ENCODE measurements at regions not wholly inside any gene's neighbourhood (a gene's known extent, or its start where the extent isn't known, plus 50 kb on each side); places are given as distances from the start of the nearest gene placed in this dataset.

GRCh38 chr5:92599217-92599810 lies 981.7 kb downstream of the NR2F1-AS1 start:
- no peak for DNase-seq

DNA sequence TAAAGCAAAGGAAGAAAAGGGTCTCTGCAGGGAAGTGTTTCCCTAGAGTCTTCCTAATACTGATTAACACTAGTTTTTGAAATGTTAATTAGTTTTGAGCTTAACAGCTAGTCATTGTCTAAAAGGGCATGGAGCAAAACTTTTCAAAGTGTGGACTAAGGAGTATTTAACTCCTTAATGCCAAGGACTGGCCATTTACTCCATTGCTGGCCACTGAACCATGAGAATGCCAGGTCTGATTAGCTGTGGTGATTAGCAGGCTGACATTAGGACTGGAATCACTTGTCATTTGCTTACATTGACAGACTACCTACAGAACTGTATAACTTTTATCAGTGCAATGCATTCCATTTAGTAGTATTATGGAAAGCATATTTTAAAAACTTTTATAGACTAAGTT lies 987.0 kb downstream of the NR2F1-AS1 start:
- DNase-seq: no peak

DNA sequence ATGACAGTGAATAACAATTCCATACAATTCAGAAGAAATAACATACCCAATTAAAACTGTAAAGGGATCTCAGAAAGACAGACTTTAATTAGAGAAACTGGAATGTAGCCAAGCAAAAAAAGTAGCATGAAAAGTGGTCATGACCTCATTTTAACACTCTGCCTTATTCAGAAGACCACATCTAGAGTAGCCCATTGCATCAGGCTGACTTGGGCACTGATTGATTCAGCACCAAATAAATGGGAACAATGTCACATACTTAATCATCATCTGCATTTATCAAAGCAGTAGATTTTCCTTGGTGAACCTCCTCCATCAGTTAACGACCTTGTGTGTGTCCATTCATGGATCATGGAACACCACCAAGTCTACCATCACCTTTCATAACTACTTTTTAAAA lies 992.1 kb downstream of the NR2F1-AS1 start:
- no peak for DNase-seq

DNA sequence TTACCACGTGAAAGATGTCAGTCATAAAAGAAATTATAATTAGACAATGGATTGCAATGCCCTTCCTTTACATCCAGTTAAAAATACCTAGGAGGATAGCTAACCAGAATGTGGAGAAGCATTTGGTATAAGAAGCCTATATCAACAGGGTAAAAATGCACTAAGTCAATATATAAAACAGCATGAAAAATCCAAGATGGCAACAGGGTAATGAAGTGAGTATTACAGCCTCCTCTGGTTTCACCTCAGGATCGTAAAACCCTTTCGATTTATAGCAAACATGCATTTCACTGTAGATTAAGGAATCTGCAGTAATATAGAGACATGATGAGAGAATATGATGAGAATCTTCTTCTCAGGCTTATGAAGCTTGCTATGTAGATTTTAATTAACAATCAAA lies 999.3 kb downstream of the NR2F1-AS1 start:
- DNase-seq: no peak

- no peak for DNase-seq
These were observed 999.8 kb downstream of the NR2F1-AS1 start for GRCh38 chr5:92581249-92581648.

DNA sequence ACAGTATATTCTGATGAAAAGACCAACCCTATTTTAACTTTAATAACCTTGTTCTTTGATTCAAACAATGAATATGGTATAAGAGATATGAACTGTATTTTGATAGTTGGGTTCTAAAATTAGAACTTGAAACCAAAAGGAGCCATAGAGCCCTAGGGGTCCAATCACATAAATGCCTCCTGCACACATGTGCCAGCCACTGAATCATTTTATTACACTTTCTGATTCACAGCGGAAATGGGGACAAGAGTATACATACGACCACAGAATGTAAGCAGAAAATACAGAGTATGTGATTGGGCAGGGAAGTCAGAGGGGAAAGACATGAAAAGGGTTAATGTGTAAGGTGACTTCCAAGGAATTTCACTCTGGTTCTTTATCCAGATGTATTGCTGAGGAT lies 1000.2 kb downstream of the NR2F1-AS1 start:
- DNase-seq: no peak

DNA sequence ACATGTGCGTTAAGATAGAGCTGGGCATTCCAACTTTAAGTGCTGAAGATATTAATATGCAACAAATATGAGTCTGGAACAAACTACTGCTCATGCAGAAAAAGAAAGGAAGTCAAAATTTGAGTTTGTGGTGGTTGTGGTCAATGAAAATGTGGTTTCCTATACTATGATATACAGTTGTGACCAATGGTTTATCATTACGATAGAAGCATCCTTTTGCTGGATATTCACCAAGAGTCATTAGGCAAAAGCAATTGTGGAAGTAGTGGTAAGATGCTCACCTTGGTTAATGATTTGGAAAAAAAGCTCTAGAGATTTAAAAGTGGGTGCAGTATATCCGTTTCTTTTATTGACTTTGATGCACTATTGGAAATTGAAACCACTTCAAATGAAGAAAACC lies 1007.0 kb downstream of the NR2F1-AS1 start:
- no peak for DNase-seq

- DNase-seq: no peak
These were observed 1012.5 kb downstream of the NR2F1-AS1 start for GRCh38 chr5:92568522-92568921.

- DNase-seq: no peak
These were observed 1013.1 kb downstream of the NR2F1-AS1 start for GRCh38 chr5:92567831-92568450.

- DNase-seq: no peak
These were observed 1014.8 kb downstream of the NR2F1-AS1 start for GRCh38 chr5:92566113-92566786.

GRCh38 chr5:92565673-92566072 lies 1015.3 kb downstream of the NR2F1-AS1 start:
- DNase-seq: no peak

- no peak for DNase-seq
These were observed 1019.0 kb downstream of the NR2F1-AS1 start for GRCh38 chr5:92562065-92562464.

DNA sequence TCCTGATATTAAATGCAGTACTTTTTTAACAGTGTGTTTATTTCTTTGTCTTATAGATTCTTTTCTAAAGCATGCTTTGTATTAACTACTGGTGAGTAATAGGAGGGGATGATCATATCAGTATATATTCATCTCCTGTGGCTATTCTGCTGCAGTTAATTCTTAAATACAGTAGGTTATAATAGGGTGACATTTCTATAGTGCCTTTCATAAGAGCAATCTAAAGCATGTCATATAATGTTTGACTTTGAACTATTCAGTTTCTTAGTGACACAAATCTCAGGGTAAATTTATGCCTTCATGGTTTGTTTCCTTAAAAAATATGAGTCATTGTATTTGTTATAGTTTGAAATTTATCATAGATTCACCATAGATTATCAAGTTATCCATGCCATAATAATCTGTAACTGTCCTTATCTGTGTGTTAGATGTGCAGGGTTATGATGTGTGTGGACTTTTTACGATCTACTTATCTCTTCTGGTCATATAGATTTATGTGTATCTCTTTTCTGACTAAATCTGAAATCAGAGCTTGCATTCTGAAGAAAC lies 1019.5 kb downstream of the NR2F1-AS1 start:
- no peak for DNase-seq

- no peak for DNase-seq
These were observed 1020.2 kb downstream of the NR2F1-AS1 start for GRCh38 chr5:92560698-92561401.

GRCh38 chr5:92559781-92560180 lies 1021.2 kb downstream of the NR2F1-AS1 start:
- DNase-seq: no peak

DNA sequence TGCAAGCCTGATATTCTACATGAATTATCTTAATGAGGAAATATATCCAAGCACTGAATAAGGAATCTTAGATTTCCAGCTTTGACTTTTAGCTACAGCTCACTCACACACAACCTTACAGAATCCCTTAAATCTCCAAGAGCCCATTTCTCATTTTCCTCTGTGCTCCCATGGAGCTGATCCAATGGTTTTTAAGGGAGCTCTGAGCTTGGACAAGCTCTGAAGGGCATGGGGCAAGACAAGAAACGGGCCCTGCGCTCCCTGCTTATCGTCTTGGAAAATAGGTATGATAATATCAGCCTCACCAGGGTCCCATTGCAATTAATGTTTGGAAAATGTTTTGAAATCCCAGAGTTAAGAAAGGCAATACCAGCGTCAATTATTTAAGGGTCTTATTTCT lies 1021.7 kb downstream of the NR2F1-AS1 start:
- no peak for DNase-seq

GRCh38 chr5:92556747-92557146 lies 1024.3 kb downstream of the NR2F1-AS1 start:
- no peak for DNase-seq

- no peak for DNase-seq
These were observed 1026.5 kb downstream of the NR2F1-AS1 start for GRCh38 chr5:92554447-92555085.

DNA sequence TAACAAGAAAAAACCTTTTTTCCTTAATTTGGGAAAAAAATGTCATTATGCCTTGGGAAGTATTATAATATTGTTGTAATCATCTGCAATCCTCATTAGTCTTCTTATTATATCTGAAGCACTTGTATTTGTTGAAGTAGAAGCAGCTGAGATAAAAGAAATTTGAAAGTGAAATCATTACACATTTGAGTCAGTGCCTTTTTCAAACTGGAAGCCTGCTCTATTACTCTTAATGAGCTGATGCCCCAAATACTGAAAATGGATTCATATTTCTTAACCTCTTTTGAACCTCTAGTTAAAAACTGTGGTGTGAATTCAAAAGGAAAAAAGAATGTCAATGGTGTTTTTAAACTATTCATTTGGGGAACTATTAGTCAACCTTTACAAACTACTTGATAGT lies 1027.7 kb downstream of the NR2F1-AS1 start:
- no peak for DNase-seq

DNA sequence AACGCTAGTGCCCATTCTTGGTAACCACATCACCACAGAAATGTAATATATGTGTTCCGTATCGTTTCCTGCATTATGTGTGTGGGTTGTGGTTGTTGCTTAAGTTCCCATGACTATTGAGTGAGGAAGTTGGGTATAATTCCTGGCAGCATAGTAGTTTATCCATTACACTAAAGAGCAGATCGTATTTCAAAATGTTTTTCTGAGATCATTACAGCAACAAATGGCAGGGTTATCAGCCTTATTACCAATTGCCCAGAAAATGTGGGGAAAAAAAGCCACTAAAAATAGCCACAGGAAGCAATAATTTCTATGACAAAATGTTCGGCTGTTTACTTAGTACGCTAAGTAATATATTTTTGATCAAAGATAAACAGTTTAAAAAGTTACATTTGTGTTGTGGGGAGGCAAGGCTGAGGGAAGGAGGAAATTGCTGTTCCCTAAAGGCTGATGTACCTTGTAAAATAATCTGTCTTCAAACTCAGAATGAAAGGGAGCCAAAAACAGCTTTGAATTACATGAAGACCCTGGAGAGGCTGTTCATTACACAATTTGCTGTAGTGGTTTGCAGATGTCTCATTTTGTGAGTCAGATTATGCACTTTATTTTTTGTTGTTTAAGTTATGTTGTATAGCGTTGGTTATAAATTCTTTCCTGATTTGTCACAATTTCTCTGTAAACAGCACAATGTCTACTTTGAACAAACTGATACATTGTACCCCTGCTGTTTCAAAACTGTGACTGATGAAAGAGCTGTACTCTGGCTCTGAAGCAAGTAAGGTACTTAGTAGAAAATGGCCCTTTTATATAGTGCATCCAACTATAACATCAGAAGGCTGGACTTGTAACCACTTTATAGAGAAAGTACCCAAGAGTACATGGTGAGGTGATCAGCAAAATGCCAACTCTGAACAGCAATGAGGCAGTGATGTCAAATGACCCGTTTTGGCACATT lies 1028.5 kb downstream of the NR2F1-AS1 start:
- DNase-seq: no peak

DNA sequence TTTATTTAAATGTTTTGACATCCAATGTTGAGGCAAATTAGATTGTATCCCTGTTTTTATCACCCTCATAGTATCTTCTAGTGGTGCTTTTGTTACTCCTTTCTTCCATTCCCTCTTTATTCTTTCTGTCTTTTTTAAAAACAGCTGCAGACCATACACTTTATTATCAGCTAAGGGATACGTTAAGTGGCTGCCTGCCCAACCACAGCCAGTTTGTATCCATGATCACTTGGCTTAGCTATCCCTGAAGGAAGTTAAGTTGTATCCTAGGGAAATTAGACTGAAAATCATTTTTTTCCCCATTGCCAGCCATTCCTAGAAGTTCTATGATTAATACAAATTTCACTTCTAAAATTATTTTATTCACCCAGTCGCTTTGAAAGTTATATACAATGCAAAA lies 1032.7 kb downstream of the NR2F1-AS1 start:
- DNase-seq: no peak

DNA sequence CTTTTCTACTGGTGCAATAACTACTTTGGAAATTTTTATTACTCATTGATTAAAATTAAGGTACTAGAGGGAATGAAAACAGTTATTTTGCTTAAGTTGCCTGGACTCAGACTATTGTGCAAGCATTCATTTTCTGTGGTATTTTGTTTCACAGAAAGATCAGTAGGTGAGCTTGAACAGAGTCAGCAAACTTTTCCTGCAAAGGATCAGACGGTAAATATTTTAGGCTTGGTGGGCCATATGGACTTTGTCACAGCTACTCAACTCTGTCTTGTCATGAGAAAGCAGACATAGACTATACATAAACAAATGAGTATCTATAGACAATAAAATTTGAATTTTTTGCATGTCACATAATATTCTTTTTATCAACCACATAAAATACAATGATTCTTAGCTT lies 1036.4 kb downstream of the NR2F1-AS1 start:
- DNase-seq: no peak

All from stimulated activated CD4-positive, alpha-beta T cell treated with anti-CD3 and anti-CD28 coated beads, Interleukin-4, amount 100 ng/mL, for 24 hours (primary cell).